CD8-positive, alpha-beta memory T cell (primary cell): ENCODE measurements at regions not wholly inside any gene's neighbourhood (a gene's known extent, or its start where the extent isn't known, plus 50 kb on each side); places are given as distances from the start of the nearest gene placed in this dataset.

ENCODE experiments used
- CTCF ChIA-PET: fragments of 350-600 bp; sonication (Branson Sonifier 250); formaldehyde crosslinking; loops from one replicate; lab custom pipeline; 2021; ENCODE audit warnings: antibody characterized with exemption; lab: Charles Lee
- POLR2A ChIA-PET: fragments of 350-600 bp; sonication (Branson Sonifier 250); formaldehyde crosslinking; loops from one replicate; lab custom pipeline; 2021; ENCODE audit warnings: antibody characterized with exemption; lab: Charles Lee
- DNase-seq, 5 donors: peaks; one replicate each; pipeline versions ENCODE4 v3.0.0 to v3.0.0-alpha.2; 2020 to 2022; ENCODE audit warnings: mixed read lengths in 1 of 5
- H3K27ac ChIP-seq: one replicate; pipeline ENCODE4 v1.7.0; 2013; ENCODE audit warnings: low read depth, mild to moderate bottlenecking, low read length, moderate library complexity
- H3K27me3 ChIP-seq: 2 replicates; pipeline ENCODE4 v1.7.0; 2013; ENCODE audit warnings: low read length, mild to moderate bottlenecking; ENCODE audit not compliant: insufficient read depth, poor library complexity, severe bottlenecking
- H3K36me3 ChIP-seq: 2 replicates; pipeline ENCODE4 v1.7.0; 2013; ENCODE audit warnings: mild to moderate bottlenecking, low read length, moderate library complexity; ENCODE audit not compliant: insufficient read depth
- H3K4me1 ChIP-seq: 2 replicates; pipeline ENCODE4 v1.7.0; 2013; ENCODE audit warnings: mild to moderate bottlenecking, low read length, moderate library complexity; ENCODE audit not compliant: insufficient read depth
- H3K4me3 ChIP-seq: 2 replicates; pipeline ENCODE4 v1.7.0; 2013; ENCODE audit warnings: mild to moderate bottlenecking, low read length
- H3K9me3 ChIP-seq: 2 replicates; pipeline ENCODE4 v1.7.0; 2013; ENCODE audit warnings: mild to moderate bottlenecking, low read length
- H3K27ac Mint-ChIP-seq, 8 donors: one replicate each; pipeline ENCODE4 v1.8.0; 2020 to 2021; ENCODE audit warnings: mixed read lengths in 8 of 8, mild to moderate bottlenecking in 6 of 8, inconsistent platforms in 3 of 8, moderate library complexity in 3 of 8
- H3K27me3 Mint-ChIP-seq, 2 donors: one replicate each; pipeline ENCODE4 v1.8.0; 2020 to 2021; ENCODE audit warnings: mixed read lengths in 2 of 2, mild to moderate bottlenecking in 1 of 2, moderate library complexity in 1 of 2
- H3K36me3 Mint-ChIP-seq, 3 donors: one replicate each; pipeline ENCODE4 v1.8.0; 2020 to 2021; ENCODE audit warnings: mixed read lengths in 3 of 3, inconsistent platforms in 1 of 3, mild to moderate bottlenecking in 1 of 3
- H3K4me1 Mint-ChIP-seq, 3 donors: one replicate each; pipeline ENCODE4 v1.8.0; 2020 to 2021; ENCODE audit warnings: mixed read lengths in 3 of 3, inconsistent platforms in 1 of 3, mild to moderate bottlenecking in 1 of 3
- H3K4me3 Mint-ChIP-seq, 7 donors: one replicate each; pipeline ENCODE4 v1.8.0; 2020 to 2021; ENCODE audit warnings: mixed read lengths in 7 of 7, mild to moderate bottlenecking in 6 of 7, moderate library complexity in 4 of 7, inconsistent platforms in 2 of 7
- H3K9me3 Mint-ChIP-seq, 5 donors: one replicate each; pipeline ENCODE4 v1.8.0; 2020 to 2022; ENCODE audit warnings: mixed read lengths in 5 of 5, mild to moderate bottlenecking in 3 of 5, moderate library complexity in 2 of 5, inconsistent platforms in 1 of 5

DNA sequence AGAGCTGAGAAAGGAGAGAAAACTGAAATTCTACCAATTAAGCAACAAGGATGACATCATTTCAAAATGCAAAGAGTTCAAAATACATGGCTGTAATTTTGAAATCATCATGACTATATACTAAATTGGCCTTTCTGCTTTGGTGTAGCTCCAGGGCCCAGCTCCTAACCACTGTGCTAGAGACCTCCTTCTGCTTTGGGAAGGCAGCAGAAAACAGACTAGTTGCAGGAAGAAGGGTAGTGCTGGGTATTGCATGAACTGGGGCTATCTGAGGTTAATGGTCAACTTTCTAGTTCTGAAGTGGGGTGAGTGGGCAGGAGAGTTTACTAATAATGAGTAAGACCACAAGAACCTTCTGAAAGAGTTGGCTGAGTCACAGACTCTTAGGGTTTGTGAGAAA, 66.2 kb downstream of the PTGER2 start:
- CTCF ChIA-PET: interaction anchor here (1.5 kb wide), 1 partner anchor 16 kb away, joined by 3 read pairs; no protein-coding TSS in a partner anchor
- H3K27ac Mint-ChIP-seq: no peak overlapping the region
- H3K9me3 Mint-ChIP-seq: peaks cover 0 to 5% (median 0%) of the 10 kb centered on the region in 5 donors

More for the DNA sequence above, 66.2 kb downstream of the PTGER2 start:
- H3K27me3 Mint-ChIP-seq: peaks cover 7 to 10% of the 10 kb centered on the region in 2 donors
- Histone ChIP-seq H3K36me3 (no peaks in the 10 kb centered on the region), H3K27ac (no peak overlapping the region), H3K27me3 (no peaks in the 10 kb centered on the region), H3K9me3 (no peaks in the 10 kb centered on the region), H3K4me1 (peaks cover 6% of the 10 kb centered on the region), H3K4me3 (no peak overlapping the region)
- no peak overlapping the region for H3K4me3 Mint-ChIP-seq
- H3K36me3 Mint-ChIP-seq: peaks cover 0 to 29% (median 0%) of the 10 kb centered on the region in 3 donors
- peaks cover 11 to 17% (median 15%) of the 10 kb centered on the region in 3 donors for H3K4me1 Mint-ChIP-seq
- POLR2A ChIA-PET: no interaction called here
- no peak for DNase-seq
